NOMO-1 treated with dmso at 0.1 percent for 144 hours (cell line): ENCODE measurements at regions not wholly inside any gene's neighbourhood (a gene's known extent, or its start where the extent isn't known, plus 50 kb on each side); places are given as distances from the start of the nearest gene placed in this dataset.
A peak's percentile ranks its signal among the peaks of the same experiment; 100 is the strongest.
"Not testable (repeated sequence)": the region's sequence is repeated elsewhere in the genome, so short reads cannot be mapped to it uniquely, and the experiment has no call there.

Source experiments
- DNase-seq: peaks from one replicate; lab custom pipeline; 2025; ENCODE audit not compliant: unreplicated experiment; lab: John Stamatoyannopoulos, UW

DNA sequence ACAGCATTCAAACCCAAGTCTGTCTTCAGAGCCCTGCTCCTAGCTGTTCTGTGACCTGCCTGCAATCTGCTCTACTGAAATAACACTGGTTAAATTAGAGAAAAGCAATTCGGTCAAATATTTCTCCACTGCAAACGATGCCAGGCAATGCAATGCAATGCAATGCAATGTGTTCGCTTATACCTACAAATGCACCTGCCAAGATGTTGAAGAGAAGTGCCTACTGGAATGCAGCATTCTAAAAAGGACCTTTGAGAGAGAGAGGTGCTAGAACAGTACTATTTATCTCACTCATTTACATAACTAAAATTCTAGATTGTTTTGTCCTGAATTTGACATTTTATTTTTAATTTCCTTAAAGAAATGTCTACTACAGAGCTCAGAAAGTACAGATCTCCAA is 157.3 kb upstream of the CDK1 start:
- no peak for DNase-seq

DNA sequence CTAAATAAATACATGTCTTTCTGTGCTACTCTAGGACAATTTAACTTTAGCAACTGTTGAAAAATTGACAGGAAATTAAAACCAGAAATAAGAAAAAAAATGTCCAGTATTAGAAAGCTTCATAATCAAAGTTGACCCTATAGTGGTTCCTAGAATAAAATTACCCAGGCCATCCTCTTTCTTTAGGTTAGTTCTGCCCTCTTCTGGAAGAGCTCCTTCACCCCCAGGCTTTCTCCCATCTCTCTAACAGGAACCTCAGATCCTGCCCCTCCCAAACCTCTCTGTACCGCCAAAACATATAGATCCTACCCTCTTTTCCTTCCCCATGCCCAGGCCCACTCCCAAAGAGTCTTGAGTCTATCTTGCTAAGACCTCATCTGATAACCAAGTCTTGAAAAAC is 159.4 kb upstream of the CDK1 start:
- DNase-seq: no peak

DNA sequence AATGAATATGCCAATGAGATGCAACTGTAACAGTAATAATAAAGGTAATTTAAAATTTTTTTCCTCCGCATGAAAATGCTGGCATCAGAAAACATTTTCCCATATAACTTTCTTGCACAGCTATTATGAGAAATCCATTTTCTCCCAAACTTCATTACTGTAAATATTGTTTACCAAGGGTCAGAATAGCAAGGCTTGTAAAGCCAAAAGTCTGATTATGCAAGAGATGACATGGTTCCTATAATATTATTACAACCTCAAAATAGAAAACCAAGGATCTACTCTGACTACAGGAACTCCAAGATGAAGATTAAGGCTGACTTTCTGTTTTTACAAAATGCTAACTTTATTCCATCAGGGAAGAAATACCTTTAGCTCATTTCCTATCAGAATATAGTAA is 162.7 kb upstream of the CDK1 start:
- no peak for DNase-seq

DNA sequence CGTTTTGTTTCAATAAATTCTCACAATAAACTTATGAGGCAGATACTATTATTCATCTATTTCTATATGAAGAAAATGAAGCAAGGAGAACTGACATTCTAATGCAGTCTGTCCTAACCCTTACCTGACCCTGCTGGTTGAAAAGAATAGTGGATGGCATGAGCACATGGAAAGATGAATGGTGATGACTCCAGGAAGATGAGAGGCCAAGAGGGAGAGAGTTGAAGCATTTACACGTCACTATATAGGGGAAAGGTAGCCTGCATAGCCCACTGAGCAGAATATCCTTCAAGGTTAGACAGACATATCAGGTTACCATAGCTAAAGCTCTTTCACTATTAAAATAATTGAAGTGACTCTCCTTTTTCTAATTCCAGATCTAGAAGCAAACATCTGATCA is 163.9 kb upstream of the CDK1 start:
- no peak for DNase-seq

DNA sequence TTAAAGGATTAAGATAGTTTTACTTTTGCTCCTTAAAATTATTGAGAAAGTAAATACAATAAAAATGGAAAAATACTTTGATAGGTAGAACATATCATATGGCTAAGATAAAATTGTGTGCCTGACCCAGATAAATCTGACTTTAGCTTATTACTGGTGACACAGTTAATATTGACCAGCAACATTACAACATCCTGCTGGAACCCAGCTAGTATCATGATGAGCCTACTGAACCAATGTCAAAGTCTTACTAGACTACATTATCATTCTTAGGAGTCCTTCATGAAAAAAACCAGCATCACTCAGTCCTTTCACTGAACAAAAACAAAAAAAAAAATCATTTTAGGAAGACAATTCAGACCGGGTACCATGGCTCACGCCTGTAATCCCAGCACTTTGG is 164.8 kb upstream of the CDK1 start:
- no peak for DNase-seq

DNA sequence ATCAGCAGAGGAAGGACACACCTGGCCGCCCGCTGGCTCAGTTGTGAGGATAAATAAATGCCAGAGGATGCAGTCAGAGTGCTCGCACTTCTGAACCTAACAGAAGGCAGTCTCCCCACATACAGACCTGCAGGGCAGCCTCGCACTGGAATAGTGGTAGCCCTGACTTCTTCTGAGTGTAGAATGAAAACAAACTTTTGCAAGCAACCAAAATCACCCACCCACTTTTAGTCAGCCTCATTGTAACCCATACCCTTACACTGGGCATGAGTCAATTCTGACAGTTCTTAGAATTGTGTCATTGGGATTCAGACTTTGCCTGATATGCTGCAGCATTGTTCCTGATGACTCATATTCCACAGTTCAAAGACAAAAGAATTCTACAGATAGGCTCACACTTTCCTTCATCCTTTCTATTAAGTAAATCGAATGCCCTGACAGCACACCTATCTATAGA is 167.0 kb upstream of the CDK1 start:
- no peak for DNase-seq

DNA sequence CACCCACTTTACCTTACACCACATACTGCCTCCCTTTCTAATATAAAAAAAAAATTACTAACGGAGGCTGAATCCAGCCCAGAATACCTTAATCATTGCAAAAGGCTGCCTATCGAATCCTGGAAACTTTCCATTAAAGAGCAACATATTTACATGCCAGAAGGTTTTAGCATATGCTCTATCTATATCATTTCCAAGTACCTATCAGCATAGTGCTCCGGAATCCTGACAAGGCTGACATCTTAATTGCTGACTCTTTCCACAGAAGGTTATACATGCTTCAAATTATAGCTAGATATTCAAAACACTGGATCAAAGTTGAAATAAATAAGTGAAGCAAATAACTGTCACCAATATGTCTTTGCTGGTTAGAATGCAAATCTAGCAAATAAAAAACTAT is 170.9 kb upstream of the CDK1 start:
- DNase-seq: no peak

DNA sequence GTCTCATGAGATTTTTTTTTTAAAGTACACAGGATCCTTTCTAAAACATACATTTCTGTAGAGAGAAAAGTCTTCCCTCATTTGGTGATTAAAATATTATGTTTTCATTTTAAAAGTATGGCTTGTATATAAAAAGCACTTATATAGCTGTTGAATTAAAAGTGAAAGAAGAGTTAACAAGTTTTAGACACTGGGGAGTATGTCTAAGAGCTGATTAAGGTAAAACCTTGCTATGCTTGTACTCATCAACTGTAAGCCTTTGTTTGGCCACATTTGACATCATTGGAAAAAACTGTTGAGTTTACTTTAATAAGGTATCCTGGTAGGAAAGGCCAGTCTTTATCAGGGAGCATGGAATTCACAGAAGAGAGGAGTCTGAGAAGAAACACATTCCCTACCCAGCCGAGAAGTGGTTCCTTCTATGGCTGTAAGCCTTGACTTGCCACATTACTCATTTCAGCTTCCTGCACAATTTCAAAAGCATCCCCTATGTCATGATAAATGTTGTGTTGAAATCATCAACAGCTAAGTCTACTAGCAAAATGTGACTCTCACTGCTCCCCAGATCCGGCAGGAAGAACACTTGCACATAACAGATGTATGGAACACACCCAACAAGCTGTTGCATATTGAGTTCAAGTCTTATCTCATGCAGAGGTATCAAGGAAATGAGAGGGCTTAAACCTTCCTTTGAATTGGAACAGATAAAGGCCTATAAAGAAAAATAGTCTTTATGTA is 171.8 kb upstream of the CDK1 start:
- DNase-seq: peak; percentile 41

DNA sequence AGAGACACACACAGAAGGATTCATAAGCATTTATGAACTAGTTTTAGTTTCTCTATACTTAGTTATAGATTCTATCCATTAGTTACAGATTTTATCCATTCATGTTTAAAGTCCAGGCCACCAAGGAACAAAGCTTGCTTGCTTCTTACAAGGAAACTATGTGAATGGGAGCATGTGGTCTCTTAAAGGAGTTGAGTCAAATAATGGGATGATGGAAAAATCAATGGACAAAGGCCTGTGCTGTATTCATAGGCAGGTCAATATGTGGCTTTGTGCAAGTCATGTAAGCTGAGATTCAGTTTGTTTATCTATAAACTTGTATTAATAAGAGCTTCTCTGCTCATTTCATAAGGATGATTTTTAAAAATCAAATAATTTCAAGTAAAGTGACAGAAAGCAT is 172.8 kb upstream of the CDK1 start:
- no peak for DNase-seq

DNA sequence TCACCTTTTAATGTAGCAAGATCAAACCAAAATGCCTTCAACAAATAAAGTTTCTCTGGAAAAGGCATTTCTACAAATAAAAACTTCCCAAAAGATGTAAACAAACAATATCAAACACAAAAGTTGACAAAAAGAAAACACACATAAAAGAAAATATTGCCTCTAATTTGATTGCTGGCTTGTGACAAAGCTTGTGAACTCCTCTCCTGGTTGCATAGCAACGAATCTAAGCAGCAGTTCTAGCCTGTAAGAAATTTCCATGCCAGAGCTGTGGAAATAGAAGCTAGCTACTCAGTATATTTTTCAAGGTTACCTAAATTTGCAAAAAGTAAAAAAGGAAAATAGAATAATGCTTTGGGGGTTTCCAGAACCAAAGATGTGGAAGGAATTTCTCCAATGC is 173.9 kb upstream of the CDK1 start:
- no peak for DNase-seq

DNA sequence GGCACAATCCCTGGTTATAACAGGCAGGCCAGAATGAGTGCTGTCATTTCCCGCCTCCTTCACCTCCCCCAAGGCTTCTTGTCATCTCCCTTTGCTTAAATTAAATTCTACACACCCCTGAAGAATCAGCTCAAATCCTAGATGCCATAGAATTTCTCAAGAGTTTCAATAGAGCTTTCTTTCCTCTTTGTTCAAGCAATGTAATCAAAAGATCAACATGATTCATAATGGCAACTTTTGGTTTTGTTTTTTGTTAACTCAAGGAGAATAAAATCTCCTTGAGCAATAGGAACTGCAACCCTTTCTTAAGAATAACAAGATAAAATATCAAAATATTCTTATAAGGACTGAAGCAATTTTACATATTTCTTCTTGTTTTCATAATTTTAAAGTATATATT is 180.8 kb upstream of the CDK1 start:
- no peak for DNase-seq

DNA sequence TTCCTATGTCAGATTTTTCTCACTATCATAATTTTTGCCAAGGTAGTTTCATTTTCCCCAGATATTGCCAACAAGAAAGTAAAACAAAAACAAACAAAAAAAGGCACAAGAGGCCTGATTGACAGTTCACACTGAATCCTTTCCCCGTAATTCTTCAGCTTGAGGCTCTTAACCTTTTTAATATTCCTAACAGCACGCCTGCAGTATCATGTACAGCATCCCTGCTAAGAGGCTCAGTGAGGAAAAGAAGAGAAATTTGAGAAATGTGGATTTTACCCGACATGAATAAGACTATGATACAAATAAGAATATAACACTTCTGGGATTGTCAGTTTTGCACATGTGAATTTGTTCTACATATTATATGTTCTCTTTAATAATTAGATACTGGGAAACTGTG is 182.4 kb upstream of the CDK1 start:
- DNase-seq: no peak

DNA sequence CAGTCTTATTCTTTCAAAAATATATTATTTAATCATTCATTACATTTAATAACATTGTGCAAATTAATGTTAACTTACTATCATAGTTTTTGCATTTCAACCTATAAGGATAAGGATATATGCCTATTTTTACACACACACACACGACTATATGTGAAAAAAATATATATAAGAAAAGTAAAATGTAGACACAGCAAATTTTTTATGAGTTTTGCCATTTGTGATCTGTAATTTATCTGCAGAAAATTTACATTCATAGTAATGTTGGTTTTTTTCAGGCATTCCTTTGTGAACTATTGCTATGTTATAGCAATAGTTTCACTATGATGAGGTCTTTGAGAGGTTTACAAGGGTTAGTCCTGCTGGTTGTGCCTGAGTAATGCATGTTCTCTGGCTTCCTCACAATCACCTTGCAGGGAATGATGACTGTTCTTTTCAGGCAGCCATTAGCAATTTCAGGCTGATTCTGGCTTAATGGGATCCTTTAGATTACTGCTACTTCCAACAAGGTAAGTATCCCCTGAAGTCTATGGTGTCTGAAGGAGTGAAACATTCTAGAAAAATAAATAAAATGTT is 183.7 kb upstream of the CDK1 start:
- no peak for DNase-seq

DNA sequence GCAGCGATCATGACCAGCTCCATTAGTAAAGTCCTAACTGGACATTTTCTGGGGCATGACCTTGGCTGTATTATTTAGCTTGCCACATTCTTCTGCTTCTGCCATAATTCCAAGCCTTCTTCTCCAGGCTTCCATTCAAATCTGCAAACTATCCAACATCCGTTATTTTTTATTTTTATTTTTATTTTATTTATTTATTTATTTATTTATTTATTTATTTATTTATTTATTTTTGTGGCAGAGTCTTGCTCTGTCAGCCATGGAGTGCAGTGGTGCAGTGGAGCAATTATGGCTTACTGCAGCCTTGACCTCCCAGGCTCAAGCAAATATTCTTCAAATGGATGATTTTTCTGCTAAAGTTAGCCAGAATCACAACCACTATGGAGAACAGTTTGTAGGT is 187.2 kb upstream of the CDK1 start:
- DNase-seq: no peak

DNA sequence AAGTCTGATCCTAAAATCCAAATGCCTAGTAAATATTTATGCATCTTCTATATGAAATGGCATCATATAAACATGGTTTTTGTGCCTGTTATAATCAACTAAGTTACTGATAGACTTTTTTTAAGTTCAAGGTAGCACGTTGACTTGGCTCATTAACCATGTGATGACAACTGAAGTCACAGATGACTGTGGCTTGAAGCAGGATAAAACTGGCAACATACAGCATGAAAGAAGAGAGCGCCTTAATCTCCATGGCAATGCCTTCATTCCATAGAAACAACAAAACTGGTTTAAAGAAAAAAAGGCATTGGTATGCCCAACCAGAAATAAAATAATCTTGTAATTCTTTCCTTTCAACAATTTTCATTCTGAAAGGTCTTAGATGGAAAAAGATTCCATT is 188.9 kb upstream of the CDK1 start:
- no peak for DNase-seq

DNA sequence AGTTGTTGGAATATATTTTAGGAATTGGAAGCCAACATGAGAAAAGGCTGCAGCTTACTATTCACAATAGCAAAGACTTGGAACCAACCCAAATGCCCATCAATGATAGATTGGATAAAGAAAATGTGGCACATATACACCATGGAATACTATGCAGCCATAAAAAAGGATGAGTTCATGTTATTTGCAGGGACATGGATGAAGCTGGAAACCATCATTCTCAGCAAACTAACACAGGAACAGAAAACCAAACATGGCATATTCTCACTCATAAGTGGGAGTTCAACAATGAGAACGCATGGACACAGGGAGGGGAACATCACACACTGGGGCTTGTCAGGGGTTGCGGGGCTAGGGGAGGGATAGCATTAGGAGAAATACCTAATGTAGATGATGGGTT is 192.1 kb upstream of the ANK3 start:
- not testable (repeated sequence) for DNase-seq

DNA sequence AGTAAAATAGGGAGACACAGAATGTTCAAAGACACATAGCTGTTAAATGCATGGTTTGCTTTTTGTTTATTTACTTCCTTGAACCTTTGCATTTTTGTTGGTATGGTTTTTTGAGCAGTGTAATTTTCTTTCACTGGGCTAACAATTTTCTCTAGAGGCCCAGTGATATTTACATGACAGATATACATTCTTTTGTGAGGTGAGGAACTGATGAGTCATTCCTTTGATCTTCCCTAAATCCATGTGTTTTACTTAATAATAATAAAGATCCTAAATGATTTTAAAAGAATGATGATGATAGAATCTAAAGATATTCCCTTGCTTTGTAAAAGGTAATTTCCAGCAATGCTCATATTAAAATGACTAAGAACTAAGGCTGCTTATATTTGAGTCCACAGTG is 188.5 kb upstream of the ANK3 start:
- DNase-seq: no peak

DNA sequence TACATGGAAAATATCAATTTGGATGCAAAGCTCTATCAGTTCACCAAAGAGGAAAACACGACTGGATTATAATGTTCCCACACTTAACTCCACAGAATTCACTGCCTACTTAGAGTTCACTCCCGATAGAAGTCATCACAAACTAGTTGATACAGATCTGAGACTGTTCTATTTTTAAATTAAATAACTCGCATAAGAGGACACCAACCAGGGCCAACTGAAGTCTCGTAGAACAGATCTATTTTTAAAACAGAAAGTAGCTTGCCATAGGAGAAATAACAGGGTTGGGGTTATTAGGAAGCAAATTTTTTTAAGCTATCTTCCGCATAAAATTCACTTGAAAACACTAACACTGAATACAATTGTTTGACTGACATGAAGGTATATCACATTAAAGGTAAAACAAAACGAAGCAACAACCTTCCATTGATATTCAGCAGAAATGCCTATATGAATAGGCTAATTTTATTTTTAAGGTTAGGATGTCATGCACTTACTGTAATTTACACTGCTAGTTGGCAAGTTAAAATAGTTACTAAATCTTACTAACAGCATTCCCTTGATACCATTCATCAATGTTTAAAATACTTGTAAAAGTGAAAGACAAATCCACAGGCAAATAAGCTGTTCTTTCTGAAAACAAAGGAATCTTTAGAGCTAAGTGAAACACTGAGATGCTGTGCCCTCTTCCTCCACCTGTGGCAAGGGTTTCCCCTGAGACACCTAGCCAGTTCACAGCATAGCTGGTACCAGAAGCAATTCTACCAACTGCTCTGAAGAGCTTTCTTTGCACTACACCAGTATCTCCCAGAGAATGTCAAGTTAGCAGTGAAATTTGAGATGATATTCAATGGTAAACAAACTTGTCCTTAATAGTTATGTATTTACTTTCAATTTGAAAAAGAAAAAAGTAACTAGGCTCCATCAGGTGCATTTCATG is 186.7 kb upstream of the ANK3 start:
- no peak for DNase-seq

DNA sequence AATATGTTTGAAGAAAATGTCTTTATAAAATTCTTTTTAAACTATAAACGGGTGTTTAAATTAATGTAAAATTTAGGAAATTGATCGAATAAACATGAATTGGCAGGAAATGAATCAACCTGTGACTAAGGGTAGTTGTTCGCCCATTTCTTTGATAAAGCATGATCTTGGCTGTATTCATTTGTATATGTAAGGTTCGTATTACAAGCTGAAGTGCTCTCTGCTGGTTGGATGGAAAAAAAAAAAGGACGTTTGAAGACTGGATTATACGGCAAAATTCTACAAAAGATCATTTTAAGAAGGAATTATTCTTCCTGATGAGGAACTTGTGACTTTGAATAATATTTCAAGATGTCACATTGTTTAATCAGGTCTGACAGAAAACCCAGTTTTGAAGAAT is 185.4 kb upstream of the ANK3 start:
- no peak for DNase-seq

DNA sequence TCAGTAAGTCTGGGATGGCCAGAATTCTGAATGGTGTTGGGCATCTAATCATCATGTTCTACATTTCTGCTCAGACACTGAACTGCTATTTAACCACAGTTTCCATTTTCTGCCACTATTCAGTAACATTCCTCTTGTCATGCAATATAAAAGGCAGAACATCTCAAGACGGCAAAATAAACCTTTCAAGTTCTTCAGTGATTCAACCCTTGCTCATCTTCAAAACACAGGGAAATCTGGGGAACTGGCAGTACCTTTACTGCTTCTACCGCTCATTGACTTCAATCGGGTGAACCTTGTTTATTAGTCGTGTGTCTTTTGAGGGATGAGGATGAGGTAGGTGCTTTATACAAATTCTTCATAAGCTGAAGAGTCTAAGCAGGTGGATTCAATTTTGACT is 184.7 kb upstream of the ANK3 start:
- no peak for DNase-seq

DNA sequence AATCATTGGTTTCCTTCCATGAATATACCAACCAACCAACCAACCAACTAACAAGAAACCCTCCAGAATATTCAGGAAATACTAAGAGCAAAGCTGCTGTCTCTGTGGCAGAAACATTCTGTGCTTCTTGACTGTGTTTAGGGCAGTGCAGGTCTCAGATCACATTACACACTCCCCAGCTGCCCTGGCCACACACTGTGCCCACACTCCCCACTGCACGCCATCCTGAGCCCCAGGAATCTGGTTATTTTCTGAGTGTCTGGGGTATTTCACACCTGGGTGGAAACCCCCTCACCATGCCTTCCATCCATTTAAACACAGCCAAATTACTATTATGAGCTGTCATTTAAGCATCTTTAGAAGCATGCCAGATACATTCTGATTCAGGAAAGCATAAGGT is 183.7 kb upstream of the ANK3 start:
- no peak for DNase-seq
